ENCODE measurements at regions not wholly inside any gene's neighbourhood (a gene's known extent, or its start where the extent isn't known, plus 50 kb on each side); places are given as distances from the start of the nearest gene placed in this dataset.
"Not testable (repeated sequence)": the region's sequence is repeated elsewhere in the genome, so short reads cannot be mapped to it uniquely, and the experiment has no call there.

DNA sequence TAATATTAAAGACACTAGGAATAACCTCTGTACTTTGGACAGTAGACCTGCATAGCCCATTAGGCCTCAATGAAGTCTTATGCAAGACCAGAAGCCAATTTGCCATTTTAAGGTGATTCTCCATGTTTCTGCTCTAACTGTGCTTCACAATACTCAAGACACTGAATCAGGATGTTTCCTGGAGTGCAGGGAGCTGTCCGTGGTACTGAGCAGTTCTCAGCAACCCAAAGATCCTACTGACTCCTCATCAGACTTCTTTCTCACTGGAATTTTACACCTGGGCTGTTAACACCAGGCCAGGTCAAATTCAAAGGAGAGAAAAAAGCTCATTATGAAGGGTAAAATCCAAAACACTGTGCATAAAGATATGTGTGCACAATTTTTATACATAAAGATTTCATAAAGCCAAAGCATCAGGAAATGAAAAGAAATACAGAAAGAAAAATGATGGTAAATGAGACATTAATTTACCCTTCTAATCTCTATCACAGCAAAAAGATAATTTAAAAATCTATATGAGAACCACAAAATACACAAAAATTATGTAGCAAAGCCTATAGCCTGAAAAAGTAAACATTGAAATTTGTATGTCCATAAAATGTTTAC lies 235.9 kb downstream of the CEP170 start:
- H3K36me3 ChIP-seq (ENCODE audit: control insufficient read depth in 2 of 2, insufficient read depth in 2 of 2, low read length in 1 of 2); DNase-seq (ENCODE audit: low read depth in 6 of 9, low spot score in 9 of 9); H3K4me3 ChIP-seq (ENCODE audit: low read length in 2 of 2); H3K27me3 ChIP-seq (ENCODE audit: control insufficient read depth in 2 of 2, insufficient read depth in 1 of 2, low read length in 1 of 2); H3K9me3 ChIP-seq (ENCODE audit: control insufficient read depth in 2 of 2, insufficient read depth in 1 of 2, low read length in 1 of 2); H3K27ac ChIP-seq (ENCODE audit: low read depth in 1 of 2, low read length in 1 of 2); H3K4me1 ChIP-seq (ENCODE audit: control insufficient read depth in 2 of 2, insufficient read depth in 2 of 2, low read length in 2 of 2): not testable (repeated sequence)
- WGBS: 6% methylated on average over 1 of the region's 1 CpG

DNA sequence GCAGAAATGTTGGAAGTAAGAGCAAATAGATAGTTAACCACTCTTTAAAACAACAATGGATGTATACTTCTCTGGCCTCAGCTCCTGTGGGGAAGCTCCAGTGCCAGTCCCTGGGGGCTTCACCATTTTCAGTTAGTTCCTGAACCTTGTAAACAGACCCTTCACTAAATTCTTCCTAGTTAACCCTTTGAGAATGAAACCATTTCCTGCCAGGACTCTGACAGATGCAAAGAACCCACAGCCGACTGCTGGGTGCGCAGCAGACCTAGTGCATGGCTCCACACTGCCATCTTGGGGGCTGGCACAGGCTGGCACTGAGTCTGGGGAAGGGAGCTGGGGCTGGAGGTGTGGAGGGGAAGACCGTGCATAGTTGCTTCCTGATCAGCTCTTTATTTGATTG lies 244.4 kb downstream of the CEP170 start:
- not testable (repeated sequence) for H3K27ac ChIP-seq (ENCODE audit: low read depth in 1 of 2, low read length in 1 of 2); H3K4me3 ChIP-seq (ENCODE audit: low read length in 2 of 2); H3K9me3 ChIP-seq (ENCODE audit: control insufficient read depth in 2 of 2, insufficient read depth in 1 of 2, low read length in 1 of 2); H3K36me3 ChIP-seq (ENCODE audit: control insufficient read depth in 2 of 2, insufficient read depth in 2 of 2, low read length in 1 of 2); H3K27me3 ChIP-seq (ENCODE audit: control insufficient read depth in 2 of 2, insufficient read depth in 1 of 2, low read length in 1 of 2); H3K4me1 ChIP-seq (ENCODE audit: control insufficient read depth in 2 of 2, insufficient read depth in 2 of 2, low read length in 2 of 2)
- WGBS: 7% methylated on average over 2 of the region's 3 CpGs
- peak in 2 of 9 donors; percentile 0 for DNase-seq (ENCODE audit: low read depth in 6 of 9, low spot score in 9 of 9)

DNA sequence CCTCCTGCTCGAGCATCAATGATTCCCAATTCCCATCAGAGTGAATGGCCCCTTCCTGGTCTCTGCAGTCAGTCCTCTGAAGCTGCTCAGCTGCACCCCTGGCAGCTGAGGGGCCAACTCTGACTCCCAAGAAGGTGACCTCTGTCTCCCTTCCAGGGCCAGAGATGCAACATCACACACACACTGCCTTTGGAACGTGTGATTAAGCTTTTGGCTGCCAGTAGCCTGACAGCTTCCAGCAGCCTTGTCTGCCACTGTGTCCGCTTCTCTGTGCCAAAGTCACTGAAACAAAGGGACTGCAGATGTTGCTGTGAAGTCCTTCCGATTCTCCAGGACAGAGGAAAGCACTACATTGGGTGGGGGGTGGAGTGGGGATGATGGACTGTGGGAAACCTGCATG lies 254.1 kb downstream of the CEP170 start:
- H3K27ac ChIP-seq (ENCODE audit: low read depth in 1 of 2, low read length in 1 of 2); H3K4me1 ChIP-seq (ENCODE audit: control insufficient read depth in 2 of 2, insufficient read depth in 2 of 2, low read length in 2 of 2); H3K4me3 ChIP-seq (ENCODE audit: low read length in 2 of 2); DNase-seq (ENCODE audit: low read depth in 6 of 9, low spot score in 9 of 9); H3K36me3 ChIP-seq (ENCODE audit: control insufficient read depth in 2 of 2, insufficient read depth in 2 of 2, low read length in 1 of 2); H3K27me3 ChIP-seq (ENCODE audit: control insufficient read depth in 2 of 2, insufficient read depth in 1 of 2, low read length in 1 of 2); H3K9me3 ChIP-seq (ENCODE audit: control insufficient read depth in 2 of 2, insufficient read depth in 1 of 2, low read length in 1 of 2): not testable (repeated sequence)
- WGBS: 78% methylated on average over 4 of the region's 4 CpGs

DNA sequence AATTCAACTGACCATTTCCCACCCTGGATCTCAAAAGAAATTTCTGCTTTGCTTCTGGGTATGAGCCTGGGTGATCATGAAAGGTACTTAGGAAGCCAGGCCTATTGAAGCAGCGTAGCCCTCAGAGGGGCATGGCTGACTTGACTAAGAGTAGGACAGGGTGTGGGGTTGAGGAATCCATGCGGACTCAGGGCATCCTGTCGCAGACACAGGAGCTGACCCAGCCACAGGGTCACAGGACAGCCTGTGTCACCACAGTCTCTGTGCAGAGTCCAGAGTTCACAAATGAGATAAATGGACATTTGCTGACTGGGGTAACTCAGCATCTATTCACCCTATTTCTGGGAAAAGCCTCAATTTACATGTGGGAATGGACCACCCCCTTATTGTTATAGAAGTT lies 262.3 kb downstream of the CEP170 start:
- not testable (repeated sequence) for H3K4me3 ChIP-seq (ENCODE audit: low read length in 2 of 2); H3K4me1 ChIP-seq (ENCODE audit: control insufficient read depth in 2 of 2, insufficient read depth in 2 of 2, low read length in 2 of 2); H3K27me3 ChIP-seq (ENCODE audit: control insufficient read depth in 2 of 2, insufficient read depth in 1 of 2, low read length in 1 of 2); H3K27ac ChIP-seq (ENCODE audit: low read depth in 1 of 2, low read length in 1 of 2); H3K36me3 ChIP-seq (ENCODE audit: control insufficient read depth in 2 of 2, insufficient read depth in 2 of 2, low read length in 1 of 2); DNase-seq (ENCODE audit: low read depth in 6 of 9, low spot score in 9 of 9); H3K9me3 ChIP-seq (ENCODE audit: control insufficient read depth in 2 of 2, insufficient read depth in 1 of 2, low read length in 1 of 2)
- WGBS: 85% methylated on average over 3 of the region's 3 CpGs

DNA sequence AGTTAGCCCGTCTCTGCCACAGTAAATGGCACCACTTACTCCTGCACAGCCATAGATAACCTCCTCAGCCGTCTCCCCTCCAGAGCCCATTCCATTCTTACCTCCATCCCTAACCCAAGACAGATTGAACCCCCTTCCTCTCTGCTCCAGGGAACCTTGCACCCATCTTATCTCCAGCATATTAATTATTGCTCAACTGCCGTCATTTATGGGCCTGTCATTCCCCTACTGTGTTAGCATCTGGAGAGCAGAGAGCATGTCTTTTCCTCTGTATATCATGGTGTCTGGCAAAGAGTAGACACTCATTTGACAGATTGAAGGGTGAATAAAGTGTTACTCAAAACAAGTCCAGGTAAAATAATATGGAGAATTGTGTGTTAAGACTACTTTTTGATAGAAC lies 270.0 kb downstream of the CEP170 start:
- H3K4me3 ChIP-seq (ENCODE audit: low read length in 2 of 2); H3K4me1 ChIP-seq (ENCODE audit: control insufficient read depth in 2 of 2, insufficient read depth in 2 of 2, low read length in 2 of 2); H3K27ac ChIP-seq (ENCODE audit: low read depth in 1 of 2, low read length in 1 of 2); H3K27me3 ChIP-seq (ENCODE audit: control insufficient read depth in 2 of 2, insufficient read depth in 1 of 2, low read length in 1 of 2); DNase-seq (ENCODE audit: low read depth in 6 of 9, low spot score in 9 of 9); H3K9me3 ChIP-seq (ENCODE audit: control insufficient read depth in 2 of 2, insufficient read depth in 1 of 2, low read length in 1 of 2); H3K36me3 ChIP-seq (ENCODE audit: control insufficient read depth in 2 of 2, insufficient read depth in 2 of 2, low read length in 1 of 2): not testable (repeated sequence)
- WGBS: 89% methylated on average over 3 of the region's 3 CpGs

DNA sequence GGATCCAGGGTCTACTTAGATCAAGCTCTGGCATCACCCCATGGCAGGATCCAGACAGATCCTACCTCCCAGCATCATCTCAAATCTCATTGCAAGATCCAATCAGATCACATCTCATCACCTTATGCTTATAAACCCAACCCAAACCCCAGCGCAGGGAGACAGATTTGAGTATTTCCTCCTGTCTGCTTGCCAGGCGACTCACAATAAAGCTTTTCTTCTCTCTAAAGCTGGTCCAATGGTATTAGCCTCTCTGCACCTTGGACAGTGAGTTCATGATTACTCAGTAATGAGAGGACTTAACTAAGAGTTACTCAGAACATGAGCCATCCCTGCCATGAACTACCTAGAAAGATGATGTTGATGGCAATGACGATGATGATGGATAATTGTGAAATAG lies 281.7 kb downstream of the CEP170 start:
- not testable (repeated sequence) for DNase-seq (ENCODE audit: low read depth in 6 of 9, low spot score in 9 of 9); H3K4me1 ChIP-seq (ENCODE audit: control insufficient read depth in 2 of 2, insufficient read depth in 2 of 2, low read length in 2 of 2); H3K4me3 ChIP-seq (ENCODE audit: low read length in 2 of 2); H3K27me3 ChIP-seq (ENCODE audit: control insufficient read depth in 2 of 2, insufficient read depth in 1 of 2, low read length in 1 of 2); H3K36me3 ChIP-seq (ENCODE audit: control insufficient read depth in 2 of 2, insufficient read depth in 2 of 2, low read length in 1 of 2); H3K27ac ChIP-seq (ENCODE audit: low read depth in 1 of 2, low read length in 1 of 2); H3K9me3 ChIP-seq (ENCODE audit: control insufficient read depth in 2 of 2, insufficient read depth in 1 of 2, low read length in 1 of 2)
- WGBS: 96% methylated on average over 3 of the region's 3 CpGs

DNA sequence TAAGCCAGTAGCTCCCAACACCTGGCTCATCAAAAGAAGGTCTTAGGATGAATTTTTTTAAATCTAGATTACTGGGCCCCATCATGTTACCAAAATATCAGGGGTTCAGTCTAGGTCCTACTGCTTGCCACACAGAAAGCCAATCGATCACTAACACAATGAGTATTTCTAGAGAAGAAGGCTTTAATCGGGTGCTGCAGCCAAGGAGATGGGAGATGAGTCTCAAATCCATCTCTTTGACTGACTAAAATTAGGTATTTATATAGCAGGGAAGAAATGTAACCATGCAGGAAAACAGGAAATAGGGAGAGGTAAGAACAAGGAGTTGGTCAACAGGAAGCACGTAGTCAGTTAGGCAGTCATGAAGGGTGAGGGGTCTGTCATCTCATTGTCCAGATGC lies 288.2 kb downstream of the CEP170 start:
- no peaks in the 10 kb centered on the region for H3K4me1 ChIP-seq (ENCODE audit: control insufficient read depth in 2 of 2, insufficient read depth in 2 of 2, low read length in 2 of 2)
- H3K4me3 ChIP-seq (ENCODE audit: low read length in 2 of 2): no peak overlapping the region
- H3K27ac ChIP-seq (ENCODE audit: low read depth in 1 of 2, low read length in 1 of 2): no peak overlapping the region
- DNase-seq (ENCODE audit: low read depth in 6 of 9, low spot score in 9 of 9): no peak
- H3K9me3 ChIP-seq (ENCODE audit: control insufficient read depth in 2 of 2, insufficient read depth in 1 of 2, low read length in 1 of 2): no peaks in the 10 kb centered on the region
- H3K27me3 ChIP-seq (ENCODE audit: control insufficient read depth in 2 of 2, insufficient read depth in 1 of 2, low read length in 1 of 2): no peaks in the 10 kb centered on the region
- no peaks in the 10 kb centered on the region for H3K36me3 ChIP-seq (ENCODE audit: control insufficient read depth in 2 of 2, insufficient read depth in 2 of 2, low read length in 1 of 2)
- 98% methylated on average over 3 of the region's 3 CpGs for WGBS

DNA sequence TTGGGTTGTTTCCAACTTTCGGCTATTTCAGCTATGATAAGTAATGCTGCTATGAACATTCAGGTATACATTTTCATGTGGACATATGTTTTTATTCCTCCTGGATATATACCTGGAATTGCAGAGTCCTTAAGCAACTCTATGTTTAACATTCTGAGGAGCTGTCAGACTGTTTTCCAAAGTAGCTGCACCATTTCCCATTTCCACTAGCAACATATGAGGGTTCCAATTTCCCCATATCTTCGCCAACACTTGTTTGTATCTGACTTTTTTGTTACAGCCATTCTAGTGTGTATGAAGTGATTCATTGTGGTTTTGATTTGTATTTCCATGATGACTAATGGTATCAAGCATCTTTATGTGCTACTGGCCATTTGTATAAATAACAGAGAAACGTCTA lies 295.7 kb downstream of the CEP170 start:
- 82% methylated on average over 3 of the region's 3 CpGs for WGBS
- H3K9me3 ChIP-seq (ENCODE audit: control insufficient read depth in 2 of 2, insufficient read depth in 1 of 2, low read length in 1 of 2); H3K27ac ChIP-seq (ENCODE audit: low read depth in 1 of 2, low read length in 1 of 2); H3K36me3 ChIP-seq (ENCODE audit: control insufficient read depth in 2 of 2, insufficient read depth in 2 of 2, low read length in 1 of 2); H3K27me3 ChIP-seq (ENCODE audit: control insufficient read depth in 2 of 2, insufficient read depth in 1 of 2, low read length in 1 of 2); H3K4me3 ChIP-seq (ENCODE audit: low read length in 2 of 2); DNase-seq (ENCODE audit: low read depth in 6 of 9, low spot score in 9 of 9); H3K4me1 ChIP-seq (ENCODE audit: control insufficient read depth in 2 of 2, insufficient read depth in 2 of 2, low read length in 2 of 2): not testable (repeated sequence)

DNA sequence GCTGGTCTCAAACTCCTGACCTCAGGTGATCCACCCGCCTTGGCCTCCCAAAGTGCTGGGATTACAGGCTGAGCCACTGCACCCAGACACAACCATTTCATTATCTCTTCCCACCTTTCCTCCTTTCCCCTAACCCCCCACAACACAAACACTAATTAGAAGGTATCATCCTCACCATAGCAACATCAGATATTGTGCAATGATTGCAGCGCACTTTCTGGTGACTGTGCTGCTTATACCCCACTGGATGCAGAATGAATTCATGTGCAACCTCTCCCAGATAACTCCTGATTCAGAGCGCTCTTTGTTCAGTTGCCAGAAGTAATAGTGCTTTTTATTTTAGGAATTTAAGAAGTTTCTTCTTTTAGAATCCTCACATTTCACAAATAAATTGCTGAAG lies 300.1 kb downstream of the CEP170 start:
- H3K9me3 ChIP-seq (ENCODE audit: control insufficient read depth in 2 of 2, insufficient read depth in 1 of 2, low read length in 1 of 2); DNase-seq (ENCODE audit: low read depth in 6 of 9, low spot score in 9 of 9); H3K4me3 ChIP-seq (ENCODE audit: low read length in 2 of 2); H3K36me3 ChIP-seq (ENCODE audit: control insufficient read depth in 2 of 2, insufficient read depth in 2 of 2, low read length in 1 of 2); H3K27ac ChIP-seq (ENCODE audit: low read depth in 1 of 2, low read length in 1 of 2); H3K4me1 ChIP-seq (ENCODE audit: control insufficient read depth in 2 of 2, insufficient read depth in 2 of 2, low read length in 2 of 2); H3K27me3 ChIP-seq (ENCODE audit: control insufficient read depth in 2 of 2, insufficient read depth in 1 of 2, low read length in 1 of 2): not testable (repeated sequence)
- 97% methylated on average over 3 of the region's 3 CpGs for WGBS

DNA sequence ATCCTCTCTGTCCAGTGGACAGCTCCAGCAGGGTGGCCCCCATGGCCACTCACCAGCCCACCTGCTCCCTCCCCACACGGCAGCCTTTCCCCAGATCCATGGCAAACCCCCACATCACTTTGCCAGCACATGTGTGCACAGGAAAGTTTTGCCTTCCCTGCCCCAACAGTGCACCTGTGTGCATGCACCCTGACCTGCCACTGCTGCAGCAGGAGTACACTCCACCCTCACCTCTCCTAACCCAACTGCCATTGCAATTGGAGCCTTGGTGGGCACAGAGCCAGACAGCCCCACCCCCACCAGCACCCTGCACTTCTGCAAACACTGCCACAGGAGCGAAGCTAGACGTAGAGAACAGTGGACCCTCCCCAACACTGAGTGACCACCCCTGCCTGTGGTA lies 308.9 kb downstream of the CEP170 start:
- Histone ChIP-seq H3K4me3 (ENCODE audit: low read length in 2 of 2) (no peak overlapping the region), H3K36me3 (ENCODE audit: control insufficient read depth in 2 of 2, insufficient read depth in 2 of 2, low read length in 1 of 2) (no peaks in the 10 kb centered on the region), H3K9me3 (ENCODE audit: control insufficient read depth in 2 of 2, insufficient read depth in 1 of 2, low read length in 1 of 2) (no peaks in the 10 kb centered on the region), H3K4me1 (ENCODE audit: control insufficient read depth in 2 of 2, insufficient read depth in 2 of 2, low read length in 2 of 2) (no peaks in the 10 kb centered on the region), H3K27ac (ENCODE audit: low read depth in 1 of 2, low read length in 1 of 2) (no peak overlapping the region), H3K27me3 (ENCODE audit: control insufficient read depth in 2 of 2, insufficient read depth in 1 of 2, low read length in 1 of 2) (no peaks in the 10 kb centered on the region)
- WGBS: 86% methylated on average over 3 of the region's 3 CpGs
- DNase-seq (ENCODE audit: low read depth in 6 of 9, low spot score in 9 of 9): no peak
